HCT116 (cell line): ENCODE measurements at regions not wholly inside any gene's neighbourhood (a gene's known extent, or its start where the extent isn't known, plus 50 kb on each side); places are given as distances from the start of the nearest gene placed in this dataset.
"Not testable (repeated sequence)": the region's sequence is repeated elsewhere in the genome, so short reads cannot be mapped to it uniquely, and the experiment has no call there.

Source experiments
- ATAC-seq: fragments of 200-7000 bp; cut with Tn5 transposase; 2 replicates; pipeline ENCODE4 v1.9.1; 2020; ENCODE audit warnings: mild to moderate bottlenecking, moderate library complexity
- BruUV-seq: library from RNA; stranded (reverse); fragments of 400-500 nt; replicated peaks from 2 replicates; lab custom pipeline; 2021; lab: Mats Ljungman, UMichigan
- CTCF ChIA-PET: fragments of 300-600 bp; sonication (Branson Sonifier 250); formaldehyde crosslinking; loops from one replicate; lab custom pipeline; 2021; ENCODE audit warnings: antibody characterized with exemption; lab: Charles Lee
- POLR2A ChIA-PET: fragments of 300-600, 350-600 bp; sonication (Branson Sonifier 250); formaldehyde crosslinking; loops from one replicate; lab custom pipeline; 2021; ENCODE audit warnings: antibody characterized with exemption; lab: Charles Lee
- RAD21 ChIA-PET, 2 experiments: fragments of 300-600 bp; sonication (Branson Sonifier 250); formaldehyde crosslinking; loops; one replicate each; lab custom pipeline; 2023; ENCODE audit warnings: low total read pairs in 2 of 2; ENCODE audit not compliant: uncharacterized antibody in 2 of 2, unreplicated experiment in 2 of 2, low non-redundant PET in 1 of 2; lab: Charles Lee
- DNase-seq: peaks from one replicate; pipeline ENCODE4 v3.0.0-alpha.2; 2010; ENCODE audit warnings: low read depth, low spot score
- H2AFZ ChIP-seq: fragments of 200-600 bp; shearing (Covaris generic), sonication (generic); 2 replicates; pipeline ENCODE4 v1.6.1; 2017; ENCODE audit warnings: low read depth, mixed run types, mixed read lengths, antibody characterized with exemption, low read length; ENCODE audit not compliant: poor library complexity, severe bottlenecking
- H3K27ac ChIP-seq: 2 replicates; pipeline ENCODE4 v1.5.1; 2012; ENCODE audit warnings: low read depth, low read length
- H3K27me3 ChIP-seq: fragments of 200-600 bp; sonication (generic); 2 replicates; pipeline ENCODE4 v1.6.1; 2016; ENCODE audit warnings: mixed run types, low read length, mixed read lengths; ENCODE audit not compliant: insufficient read depth
- H3K36me3 ChIP-seq, 2 experiments: fragments of 200-500 bp in 1 of 2; fragments of 200-600 bp in 1 of 2; sonication (Bioruptor generic) in 1 of 2; sonication (generic) in 1 of 2; 2 replicates each; pipeline versions ENCODE4 v1.5.1 to v1.6.1; 2014 to 2016; ENCODE audit warnings: low read length in 2 of 2, inconsistent platforms in 1 of 2, mixed read lengths in 1 of 2, mixed run types in 1 of 2; ENCODE audit not compliant: insufficient read depth in 2 of 2, control insufficient read depth in 1 of 2
- H3K4me1 ChIP-seq, 2 experiments: fragments of 200-600 bp in 1 of 2; sonication (generic) in 1 of 2; 2 replicates each; pipeline versions ENCODE4 v1.5.1 to v1.6.1; 2012 to 2017; ENCODE audit warnings: low read length in 2 of 2, inconsistent platforms in 1 of 2, mild to moderate bottlenecking in 1 of 2, mixed read lengths in 1 of 2, mixed run types in 1 of 2, moderate library complexity in 1 of 2; ENCODE audit not compliant: insufficient read depth in 2 of 2, control insufficient read depth in 1 of 2
- H3K4me2 ChIP-seq: fragments of 200-600 bp; sonication (generic); 2 replicates; pipeline ENCODE4 v1.6.1; 2017; ENCODE audit warnings: mixed run types, low read length, mixed read lengths
- H3K4me3 ChIP-seq, 2 experiments: fragments of 200-600 bp in 1 of 2; sonication (generic) in 1 of 2; replicated peaks in 1 of 2; 2 replicates each; pipeline ENCODE4 v1.5.1; 2011 to 2016; ENCODE audit warnings: low read length in 2 of 2, control low read depth in 1 of 2, low read depth in 1 of 2, mild to moderate bottlenecking in 1 of 2, mixed read lengths in 1 of 2, mixed run types in 1 of 2
- H3K79me2 ChIP-seq: fragments of 200-600 bp; sonication (generic); 2 replicates; pipeline ENCODE4 v1.6.1; 2017; ENCODE audit warnings: mild to moderate bottlenecking, mixed run types, low read length, moderate library complexity, mixed read lengths; ENCODE audit not compliant: insufficient read depth
- H3K9ac ChIP-seq: fragments of 200-600 bp; sonication (generic); 2 replicates; pipeline ENCODE4 v1.6.1; 2016; ENCODE audit warnings: low read length, mixed read lengths
- H3K9me2 ChIP-seq: fragments of 200-600 bp; sonication (generic), shearing (Covaris generic); 2 replicates; pipeline ENCODE4 v1.6.1; 2017; ENCODE audit warnings: mixed run types, mild to moderate bottlenecking, moderate library complexity; ENCODE audit not compliant: insufficient read depth
- H3K9me3 ChIP-seq, 2 experiments: fragments of 200-500 bp in 1 of 2; fragments of 200-600 bp in 1 of 2; sonication (Bioruptor generic) in 1 of 2; sonication (generic) in 1 of 2; 2 replicates each; pipeline ENCODE4 v1.6.1; 2014 to 2017; ENCODE audit warnings: low read length in 2 of 2, mixed read lengths in 2 of 2, inconsistent platforms in 1 of 2, low read depth in 1 of 2, mild to moderate bottlenecking in 1 of 2, mixed run types in 1 of 2, moderate library complexity in 1 of 2; ENCODE audit not compliant: control insufficient read depth in 1 of 2, insufficient read depth in 1 of 2
- H4K20me1 ChIP-seq: fragments of 200-600 bp; sonication (generic), shearing (Covaris generic); 2 replicates; pipeline ENCODE4 v1.6.1; 2017; ENCODE audit warnings: mixed run types, mild to moderate bottlenecking, moderate library complexity; ENCODE audit not compliant: insufficient read depth
- CBX3 ChIP-seq: IDR thresholded peaks from 2 replicates; pipeline ENCODE4 v1.6.1; 2012; ENCODE audit warnings: low read depth
- CEBPB ChIP-seq: IDR thresholded peaks from 2 replicates; pipeline ENCODE4 v1.6.1; 2012; ENCODE audit warnings: low read depth
- ELF1 ChIP-seq: IDR thresholded peaks from 2 replicates; pipeline ENCODE4 v1.6.1; 2012; ENCODE audit warnings: low read depth, borderline replicate concordance
- EZH2 ChIP-seq: fragments of 200-600 bp; sonication (generic); IDR thresholded peaks from 2 replicates; pipeline ENCODE4 v1.6.1; 2017; ENCODE audit warnings: antibody characterized with exemption, mixed run types
- JUND ChIP-seq: IDR thresholded peaks from 2 replicates; pipeline ENCODE4 v1.6.1; 2012
- MAX ChIP-seq: IDR thresholded peaks from 2 replicates; pipeline ENCODE4 v1.6.1; 2012
- POLR2A ChIP-seq: IDR thresholded peaks from 2 replicates; pipeline ENCODE4 v1.7.0; 2011; ENCODE audit warnings: borderline replicate concordance; ENCODE audit not compliant: insufficient read depth, insufficient read length; ENCODE audit errors: extremely low read depth
- POLR2AphosphoS5 ChIP-seq: IDR thresholded peaks from 2 replicates; pipeline ENCODE4 v1.6.1; 2011; ENCODE audit warnings: mild to moderate bottlenecking, low read depth, low read length, moderate library complexity
- RAD21 ChIP-seq: IDR thresholded peaks from 2 replicates; pipeline ENCODE4 v1.6.1; 2012; ENCODE audit warnings: low read depth, mild to moderate bottlenecking
- YY1 ChIP-seq: IDR thresholded peaks from 2 replicates; pipeline ENCODE4 v1.6.1; 2011; ENCODE audit warnings: low read length, low read depth, moderate library complexity, mild to moderate bottlenecking; ENCODE audit not compliant: insufficient replicate concordance; ENCODE audit errors: extremely low read depth
- ZBTB33 ChIP-seq: IDR thresholded peaks from 2 replicates; pipeline ENCODE4 v1.6.1; 2011; ENCODE audit warnings: mild to moderate bottlenecking, low read length, moderate library complexity; ENCODE audit not compliant: insufficient replicate concordance; ENCODE audit errors: extremely low read depth
- ZFX ChIP-seq: fragments of 450-650 bp; IDR thresholded peaks from 2 replicates; pipeline ENCODE4 v1.6.1; 2017
- intact Hi-C: fragments of 100-400 bp; cut with micrococcal nuclease; formaldehyde crosslinking; loops from 2 replicates; pipeline ENCODE4 v1.10.0; 2022

GRCh38 chr4:164350061-164350460 lies 403.9 kb upstream of the SMIM31 start (continued):
- TF ChIP-seq MAX (no peak), CEBPB (no peak), RAD21 (no peak), YY1 (no peak), ELF1 (no peak), POLR2AphosphoS5 (no peak), CBX3 (no peak), POLR2A (no peak), JUND (no peak), ZFX (no peak), ZBTB33 (no peak), EZH2 (no peak)
- TF ChIP-seq, all 23 proteins: peak for 0

- H3K27ac ChIP-seq, H3K36me3 ChIP-seq, H3K4me2 ChIP-seq, H3K9me3 ChIP-seq, H3K4me3 ChIP-seq, H3K79me2 ChIP-seq, H3K9ac ChIP-seq, H3K4me1 ChIP-seq, H4K20me1 ChIP-seq, H2AFZ ChIP-seq, CTCF ChIA-PET, ATAC-seq, H3K27me3 ChIP-seq, H3K9me2 ChIP-seq, intact Hi-C loops, RAD21 ChIA-PET, DNase-seq, POLR2A ChIA-PET, BruUV-seq: not testable (repeated sequence)
Measured at GRCh38 chr4:164350716-164351115, 403.2 kb upstream of the SMIM31 start.
